GM23338 (cell line): ENCODE measurements at regions not wholly inside any gene's neighbourhood (a gene's known extent, or its start where the extent isn't known, plus 50 kb on each side); places are given as distances from the start of the nearest gene placed in this dataset.

ENCODE experiments used
- CTCF ChIP-seq, 2 experiments: fragments of 200-600 bp in 1 of 2; sonication (generic) in 1 of 2; conservative IDR thresholded peaks; 2 replicates each; pipeline versions ENCODE4 v1.5.1 to v1.6.1; 2016 to 2017; ENCODE audit warnings: antibody characterized with exemption in 2 of 2, low read depth in 2 of 2, mild to moderate bottlenecking in 2 of 2, moderate library complexity in 1 of 2
- EZH2 ChIP-seq: fragments of 200-600 bp; sonication (generic); IDR thresholded peaks from one replicate; pipeline ENCODE4 v1.8.0; 2017; ENCODE audit warnings: antibody characterized with exemption, mild to moderate bottlenecking, low read depth; ENCODE audit not compliant: unreplicated experiment
- EZH2phosphoT487 ChIP-seq: fragments of 200-600 bp; sonication (generic); IDR thresholded peaks from one replicate; pipeline ENCODE4 v1.8.1; 2018; ENCODE audit warnings: antibody characterized with exemption; ENCODE audit not compliant: unreplicated experiment
- JUNB ChIP-seq: IDR thresholded peaks from one replicate; pipeline ENCODE4 v1.6.1; 2016; ENCODE audit warnings: antibody characterized with exemption; ENCODE audit not compliant: unreplicated experiment
- POLR2AphosphoS5 ChIP-seq: IDR thresholded peaks from 2 replicates; pipeline ENCODE4 v1.6.1; 2016; ENCODE audit warnings: antibody characterized with exemption, low read depth
- REST ChIP-seq: IDR thresholded peaks from one replicate; pipeline ENCODE4 v1.6.1; 2018; ENCODE audit warnings: antibody characterized with exemption; ENCODE audit not compliant: unreplicated experiment
- ZNF331 ChIP-seq: fragments of 250-450 bp; sonication (Bioruptor Pico); IDR thresholded peaks from 2 replicates; pipeline ENCODE4 v1.5.0; 2020; ENCODE audit warnings: low read depth, mild to moderate bottlenecking, moderate library complexity

- TF ChIP-seq ZNF331 (no peak), POLR2AphosphoS5 (no peak), CTCF (conservative IDR thresholded peaks at IDR 0.05; ENCODE audit: low read depth in 2 of 2) (no peak), JUNB (no peak), EZH2 (no peak), REST (no peak), EZH2phosphoT487 (no peak)
Measured at GRCh38 chr11:86142170-86142569, 73.3 kb upstream of the PICALM start.
